SK-N-SH (cell line): ENCODE measurements at regions not wholly inside any gene's neighbourhood (a gene's known extent, or its start where the extent isn't known, plus 50 kb on each side); places are given as distances from the start of the nearest gene placed in this dataset.

ENCODE experiments used
- CTCF ChIA-PET: fragments of 300-600, 350-600 bp; formaldehyde crosslinking; extraction: SDS; loops from one replicate; lab custom pipeline; 2021; lab: Yijun Ruan, JAX
- POLR2A ChIA-PET: fragments of 350-600 bp; sonication (Branson Sonifier 250); formaldehyde crosslinking; extraction: SDS; loops from one replicate; lab custom pipeline; 2020; ENCODE audit warnings: antibody characterized with exemption, inconsistent platforms; lab: Yijun Ruan, JAX
- DNase-seq: peaks from one replicate; pipeline ENCODE4 v3.0.0; 2012
- H2AFZ ChIP-seq: fragments of 200-600 bp; sonication (generic); 2 replicates; pipeline ENCODE4 v1.8.1; 2016; ENCODE audit warnings: antibody characterized with exemption, mild to moderate bottlenecking, low read depth
- H3F3A ChIP-seq: fragments of 200-600 bp; sonication (generic); replicated peaks from 2 replicates; pipeline ENCODE3; 2016; ENCODE audit warnings: antibody characterized with exemption, mild to moderate bottlenecking; ENCODE audit not compliant: insufficient read depth
- H3K27ac ChIP-seq, 2 experiments: fragments of 200-500 bp in 1 of 2; fragments of 200-600 bp in 1 of 2; sonication (Bioruptor generic) in 1 of 2; sonication (generic), shearing (Covaris generic) in 1 of 2; 2 replicates each; pipeline versions ENCODE4 v1.5.1 to v1.6.1; 2014 to 2016; ENCODE audit warnings: low read depth in 2 of 2, inconsistent platforms in 1 of 2, low read length in 1 of 2, mild to moderate bottlenecking in 1 of 2, mixed read lengths in 1 of 2
- H3K27me3 ChIP-seq: fragments of 200-600 bp; sonication (generic), shearing (Covaris generic); 2 replicates; pipeline ENCODE4 v1.6.1; 2016; ENCODE audit warnings: mixed run types; ENCODE audit not compliant: insufficient read depth
- H3K36me3 ChIP-seq, 2 experiments: fragments of 200-500 bp in 1 of 2; fragments of 200-600 bp in 1 of 2; sonication (Bioruptor generic) in 1 of 2; sonication (generic) in 1 of 2; replicated peaks in 1 of 2; 2 replicates each; pipeline versions ENCODE3 to v1.5.1; 2014 to 2016; ENCODE audit warnings: low read length in 1 of 2, mild to moderate bottlenecking in 1 of 2; ENCODE audit not compliant: insufficient read depth in 2 of 2, control insufficient read depth in 1 of 2
- H3K4me1 ChIP-seq, 2 experiments: fragments of 200-500 bp in 1 of 2; fragments of 200-600 bp in 1 of 2; sonication (Bioruptor generic) in 1 of 2; sonication (generic), shearing (Covaris generic) in 1 of 2; 2 replicates each; pipeline versions ENCODE4 v1.5.1 to v1.6.1; 2014 to 2016; ENCODE audit warnings: low read depth in 1 of 2, low read length in 1 of 2, mixed run types in 1 of 2; ENCODE audit not compliant: insufficient read depth in 2 of 2, control insufficient read depth in 1 of 2
- H3K4me2 ChIP-seq: fragments of 200-600 bp; sonication (generic), shearing (Covaris generic); 2 replicates; pipeline ENCODE4 v1.6.1; 2017; ENCODE audit warnings: mixed run types
- H3K4me3 ChIP-seq, 2 experiments: fragments of 200-500 bp in 1 of 2; fragments of 200-600 bp in 1 of 2; sonication (Bioruptor generic) in 1 of 2; sonication (generic), shearing (Covaris generic) in 1 of 2; 2 replicates each; pipeline versions ENCODE4 v1.5.1 to v1.8.1; 2014 to 2016; ENCODE audit warnings: low read depth in 2 of 2, inconsistent platforms in 1 of 2, low read length in 1 of 2, mild to moderate bottlenecking in 1 of 2, mixed read lengths in 1 of 2, moderate library complexity in 1 of 2
- H3K79me2 ChIP-seq: fragments of 200-600 bp; sonication (generic); 2 replicates; pipeline ENCODE4 v1.8.1; 2017; ENCODE audit warnings: mild to moderate bottlenecking; ENCODE audit not compliant: insufficient read depth
- H3K9ac ChIP-seq: fragments of 200-600 bp; sonication (generic); 2 replicates; pipeline ENCODE4 v1.6.1; 2017; ENCODE audit warnings: mixed run types
- H3K9me2 ChIP-seq: fragments of 200-600 bp; sonication (generic); 2 replicates; pipeline ENCODE4 v1.6.1; 2017; ENCODE audit warnings: mixed run types
- H3K9me3 ChIP-seq: fragments of 200-600 bp; sonication (generic); 2 replicates; pipeline ENCODE4 v1.6.1; 2017; ENCODE audit warnings: mixed run types, mild to moderate bottlenecking, moderate library complexity
- H4K20me1 ChIP-seq: fragments of 200-600 bp; sonication (generic); 2 replicates; pipeline ENCODE4 v1.6.1; 2017; ENCODE audit warnings: mild to moderate bottlenecking, mixed run types; ENCODE audit not compliant: insufficient read depth
- PBX3 ChIP-seq: IDR thresholded peaks from 2 replicates; pipeline ENCODE4; 2012
- RFX5 ChIP-seq: IDR thresholded peaks from 2 replicates; pipeline ENCODE4 v1.6.1; 2012; ENCODE audit warnings: mild to moderate bottlenecking, improper control_type of control experiment, low read length
- TCF12 ChIP-seq: IDR thresholded peaks from 2 replicates; pipeline ENCODE4 v1.4.0; 2012
- USF1 ChIP-seq: IDR thresholded peaks from 2 replicates; pipeline ENCODE4 v1.4.0; 2012; ENCODE audit warnings: low read depth, borderline replicate concordance
- USF2 ChIP-seq: fragments of 150-350 bp; IDR thresholded peaks from 2 replicates; pipeline ENCODE4 v1.6.1; 2017; ENCODE audit warnings: antibody characterized with exemption, low read length, low read depth, borderline replicate concordance
- whole genome bisulfite sequencing: methylation state at CpG from one replicate; pipeline ENCODE4 v1.1.6; 2017; ENCODE audit warnings: low lambda C conversion rate; 5-methylcytosine and 5-hydroxymethylcytosine counted together
- small RNA-seq, 7 experiments: library from RNA; depleted of rRNA; stranded (forward); fragments of <200 nt; gene quantifications; one replicate each; pipeline ENCODE3, GENCODE V24; 2012
- TF ChIP-seq, protein P1 (sequence below): IDR thresholded peaks from 2 replicates; pipeline ENCODE4 v1.4.0; 2012; ENCODE audit warnings: low read depth

DNA sequence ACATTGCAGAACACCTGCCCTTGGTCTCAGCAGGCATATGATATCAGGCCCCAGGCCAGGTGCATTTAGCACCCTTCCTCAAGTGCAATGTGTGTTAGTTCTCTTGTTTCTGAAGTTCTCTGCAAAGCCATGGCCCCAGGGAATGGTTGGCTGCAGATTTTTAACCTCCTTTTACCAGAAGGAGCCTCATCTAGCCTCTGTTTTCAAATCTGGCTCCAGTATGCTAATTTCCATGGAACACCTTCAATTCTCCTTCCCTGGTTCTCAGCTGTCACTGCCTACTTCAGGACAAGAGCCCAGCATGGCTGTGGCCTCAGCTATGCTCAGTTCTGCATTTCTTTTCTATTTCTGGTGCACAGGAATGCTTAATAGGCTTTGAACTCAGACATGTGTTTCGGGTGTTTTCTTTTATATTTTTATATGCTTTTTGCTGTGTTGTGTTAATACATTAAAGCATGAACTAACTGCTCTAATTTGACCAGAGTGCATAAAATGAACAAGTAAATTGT lies 51.6 kb upstream of the OGFRL1 start (continued):
- TF ChIP-seq USF1 (no peak), RFX5 (no peak), PBX3 (no peak)
- TF ChIP-seq, protein P1, sequence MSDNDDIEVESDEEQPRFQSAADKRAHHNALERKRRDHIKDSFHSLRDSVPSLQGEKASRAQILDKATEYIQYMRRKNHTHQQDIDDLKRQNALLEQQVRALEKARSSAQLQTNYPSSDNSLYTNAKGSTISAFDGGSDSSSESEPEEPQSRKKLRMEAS: no peak

GRCh38 chr6:71238351-71238750 lies 50.3 kb upstream of the OGFRL1 start:
- no peaks in the 10 kb centered on the region for H3K4me1 ChIP-seq
- H3K4me2 ChIP-seq: no peak overlapping the region
- H3F3A ChIP-seq: no peaks in the 10 kb centered on the region
- no peaks in the 10 kb centered on the region for H3K27me3 ChIP-seq
- TF ChIP-seq USF2: no peak
- TF ChIP-seq TCF12: 0 out of 2 replicates have a peak, but pooled peaks have one; percentile 3
- H3K9me2 ChIP-seq: no peaks in the 10 kb centered on the region
- WGBS: 60% methylated on average over 1 of the region's 1 CpG
- H3K4me3 ChIP-seq: no peak overlapping the region
- H3K79me2 ChIP-seq: no peaks in the 10 kb centered on the region
- H3K9me3 ChIP-seq: no peaks in the 10 kb centered on the region
- no peaks in the 10 kb centered on the region for H4K20me1 ChIP-seq
- H3K36me3 ChIP-seq: no peaks in the 10 kb centered on the region
- no peak for DNase-seq
- CTCF ChIA-PET: no interaction called here
- H2AFZ ChIP-seq: no peak overlapping the region
- H3K9ac ChIP-seq: no peak overlapping the region
- no peak overlapping the region for H3K27ac ChIP-seq
- POLR2A ChIA-PET: no interaction called here

Small RNAs in the stretch of these regions (small RNA-seq; reads per million reads assigned to genes)
- gene RF00012 (0 reads per million in 7 experiments), gene RNU6-411P (0 reads per million in 7 experiments)
